GM21576 (cell line): ENCODE measurements at regions not wholly inside any gene's neighbourhood (a gene's known extent, or its start where the extent isn't known, plus 50 kb on each side); places are given as distances from the start of the nearest gene placed in this dataset.
"Not testable (repeated sequence)": the region's sequence is repeated elsewhere in the genome, so short reads cannot be mapped to it uniquely, and the experiment has no call there.

Source experiments
- ATAC-seq: cut with Tn5 transposase; IDR thresholded peaks from one replicate; pipeline ENCODE4 v1.9.1; 2021; ENCODE audit warnings: mild to moderate bottlenecking, moderate library complexity; ENCODE audit not compliant: unreplicated experiment

DNA sequence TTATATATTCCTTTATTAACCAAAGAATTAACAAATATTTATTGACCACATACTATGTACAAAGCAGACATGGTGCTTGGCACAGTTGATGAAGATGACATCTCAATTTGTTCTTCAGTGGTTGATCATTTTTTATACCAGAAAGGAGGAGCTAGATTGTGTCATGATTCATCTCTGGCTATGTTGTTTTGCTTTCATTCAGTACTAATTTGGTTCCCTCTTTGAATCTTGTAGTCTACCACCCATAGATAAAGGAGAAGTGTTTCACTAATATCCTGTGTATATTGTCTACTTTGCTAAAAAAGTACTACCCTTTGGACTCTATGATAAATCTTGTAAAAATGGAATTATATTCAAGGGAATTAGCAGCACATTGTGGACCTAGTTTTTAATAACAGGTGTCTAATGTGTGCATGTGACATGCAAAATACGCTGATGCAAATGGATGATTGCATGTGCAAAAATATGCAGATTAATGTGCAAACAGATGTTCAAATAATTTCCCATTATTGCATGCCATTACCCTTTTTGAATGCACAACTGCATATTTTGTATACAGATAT lies 313.2 kb upstream of the ZEB2 start:
- no peak for ATAC-seq

DNA sequence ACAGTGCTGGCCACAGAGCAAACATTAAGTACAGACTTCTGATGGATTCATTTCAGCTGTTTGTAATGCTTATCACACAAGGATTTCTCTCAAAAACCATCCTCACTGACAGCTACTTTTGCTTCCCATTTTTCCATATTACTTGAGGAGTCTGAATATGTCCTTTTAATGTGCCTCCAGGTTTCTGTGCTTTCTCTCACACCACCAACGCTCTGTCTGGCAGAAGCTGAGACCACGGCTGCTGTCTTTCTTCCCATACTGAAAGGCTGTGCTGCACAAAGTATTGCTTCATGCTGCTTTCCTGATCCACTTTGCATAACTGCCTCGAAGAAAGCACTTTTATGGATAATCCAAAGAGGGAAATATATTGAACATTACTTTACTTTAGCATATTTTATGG lies 312.1 kb upstream of the ZEB2 start:
- no peak for ATAC-seq

DNA sequence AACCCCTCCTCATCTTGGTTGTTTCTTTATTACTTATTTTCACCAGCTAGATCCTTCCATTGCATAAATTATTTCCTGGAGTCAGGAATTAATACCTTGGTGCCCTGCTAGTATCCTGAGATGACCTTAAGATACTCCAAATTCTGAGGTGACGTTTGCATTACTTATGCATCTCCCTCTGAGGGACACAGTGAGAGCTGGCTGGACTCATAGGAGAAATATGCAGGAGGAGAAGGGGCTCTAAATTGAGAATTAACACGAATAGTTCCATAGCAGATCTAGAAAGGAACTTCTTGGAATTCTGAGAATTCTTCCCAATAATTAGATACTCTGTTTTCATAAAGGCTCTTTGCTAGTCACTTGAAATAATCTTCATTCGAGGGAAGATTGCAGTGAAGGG lies 310.6 kb upstream of the ZEB2 start:
- no peak for ATAC-seq

DNA sequence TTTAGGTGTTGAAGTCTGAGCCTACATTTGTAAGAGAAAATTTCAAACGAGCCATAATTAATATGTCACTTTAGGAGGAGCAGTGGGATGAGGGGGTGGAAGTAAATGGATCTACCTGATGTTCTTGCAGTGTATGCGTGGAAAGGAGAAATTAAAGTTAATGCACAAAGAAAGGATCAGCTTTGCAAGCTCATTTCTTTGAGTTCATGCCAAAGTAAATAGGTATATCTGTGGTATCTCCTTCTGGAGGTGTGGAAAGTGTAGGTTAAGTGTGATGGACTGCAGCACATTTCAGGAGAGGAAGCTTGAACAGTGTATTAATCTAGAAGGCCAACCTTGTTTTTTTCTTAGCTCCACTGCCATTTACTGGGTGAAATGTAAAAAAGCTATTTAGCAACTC lies 307.5 kb upstream of the ZEB2 start:
- ATAC-seq: no peak

DNA sequence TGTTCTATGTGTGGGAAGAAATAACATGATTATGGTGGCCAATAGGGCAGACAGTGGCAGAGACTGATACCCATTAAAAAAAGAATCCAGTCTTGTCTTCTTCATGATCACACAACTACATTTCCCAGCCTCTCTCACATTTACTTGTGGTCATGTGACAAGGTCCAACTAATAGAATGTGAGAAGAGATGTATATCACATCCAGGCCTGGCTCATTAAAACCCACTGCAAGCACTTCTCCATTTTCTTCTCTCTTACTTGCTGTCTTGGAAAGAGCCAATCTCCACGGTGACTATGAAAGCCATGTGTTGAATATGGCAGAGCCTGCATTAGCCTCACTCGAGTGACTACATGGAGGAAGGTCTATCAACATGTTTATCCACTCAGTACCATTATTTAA lies 306.2 kb upstream of the ZEB2 start:
- ATAC-seq: no peak

DNA sequence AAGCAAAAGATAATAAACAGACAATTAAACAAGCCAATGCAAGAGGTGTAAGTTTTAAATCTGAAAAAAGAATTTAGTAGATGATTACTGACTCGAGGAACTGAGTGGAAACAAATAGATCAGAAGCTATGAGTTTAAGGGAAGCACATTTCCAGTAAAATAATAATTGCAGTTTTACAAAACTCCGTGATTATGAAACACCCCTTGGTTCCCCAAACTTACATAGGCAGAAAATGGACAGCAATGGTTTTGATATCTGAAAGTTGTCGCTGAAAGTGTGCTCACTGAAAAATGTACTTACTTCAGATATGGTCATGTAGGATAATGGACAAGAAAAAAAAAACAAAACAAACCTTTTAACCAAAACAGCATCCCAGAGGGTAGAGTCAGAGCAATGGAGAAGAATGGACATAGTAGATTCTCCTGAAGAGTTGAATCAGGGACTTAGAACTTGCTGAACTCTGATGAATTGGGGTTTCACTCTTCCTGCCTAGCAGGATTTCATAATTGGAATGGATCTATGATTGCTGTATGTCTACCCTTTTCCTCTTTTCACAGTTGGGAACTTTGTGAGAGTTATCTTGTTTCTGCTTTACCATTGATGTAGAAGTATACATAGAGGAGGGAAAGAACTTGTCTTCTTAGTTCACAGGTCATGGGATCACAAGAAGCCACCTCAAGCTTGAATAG lies 305.6 kb upstream of the ZEB2 start:
- ATAC-seq: no peak

DNA sequence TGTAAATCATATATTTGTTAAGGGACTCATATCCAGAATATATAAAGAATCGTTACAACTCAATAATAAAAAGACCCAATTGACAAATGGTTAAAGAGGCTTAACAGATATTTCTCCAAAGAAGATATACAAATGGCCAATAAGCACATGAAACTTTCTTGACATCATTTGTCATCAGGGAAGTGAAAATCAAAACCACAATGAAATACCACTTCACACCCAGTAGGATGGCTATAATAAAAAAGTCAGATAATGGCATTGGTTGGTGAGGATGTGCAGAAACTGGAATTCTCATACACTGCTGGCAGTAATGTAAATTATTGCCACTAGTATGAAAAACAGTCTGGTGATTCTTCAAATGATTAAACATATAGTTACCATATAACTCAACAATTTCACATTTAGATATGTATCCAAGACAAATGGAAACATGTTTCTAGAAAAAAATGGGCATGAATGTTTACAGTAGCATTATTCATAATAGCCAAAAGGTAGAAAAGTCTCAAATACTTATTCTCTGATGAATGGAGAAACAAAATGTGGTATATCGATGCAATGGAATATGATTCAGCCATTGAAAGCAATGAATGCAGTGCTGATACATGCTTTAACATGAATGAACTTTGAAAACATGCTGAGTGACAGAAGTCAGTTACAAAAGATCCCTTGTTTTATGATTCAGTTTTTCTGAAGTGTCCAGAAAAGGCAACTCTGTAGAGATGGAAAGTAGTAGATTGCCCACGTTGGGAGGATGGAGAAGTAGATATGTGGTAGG lies 304.6 kb upstream of the ZEB2 start:
- ATAC-seq: no peak

DNA sequence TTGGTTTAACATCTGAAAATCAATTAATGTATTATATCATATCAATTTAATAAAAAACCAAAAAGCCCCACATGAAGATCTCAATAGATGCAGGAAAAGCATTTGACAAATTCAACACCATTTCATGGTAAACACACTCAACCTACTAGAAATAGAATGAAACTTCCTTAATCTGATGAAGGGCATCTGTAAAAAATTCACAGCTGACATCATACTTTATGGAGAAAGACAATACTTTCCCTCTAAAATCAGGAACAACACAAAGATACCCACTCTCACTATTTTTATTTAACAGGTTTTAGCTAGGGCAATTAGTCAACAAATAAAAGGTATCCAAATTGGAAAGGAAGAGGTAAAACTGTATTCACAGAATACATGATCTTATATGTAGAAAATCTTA lies 303.0 kb upstream of the ZEB2 start:
- no peak for ATAC-seq

DNA sequence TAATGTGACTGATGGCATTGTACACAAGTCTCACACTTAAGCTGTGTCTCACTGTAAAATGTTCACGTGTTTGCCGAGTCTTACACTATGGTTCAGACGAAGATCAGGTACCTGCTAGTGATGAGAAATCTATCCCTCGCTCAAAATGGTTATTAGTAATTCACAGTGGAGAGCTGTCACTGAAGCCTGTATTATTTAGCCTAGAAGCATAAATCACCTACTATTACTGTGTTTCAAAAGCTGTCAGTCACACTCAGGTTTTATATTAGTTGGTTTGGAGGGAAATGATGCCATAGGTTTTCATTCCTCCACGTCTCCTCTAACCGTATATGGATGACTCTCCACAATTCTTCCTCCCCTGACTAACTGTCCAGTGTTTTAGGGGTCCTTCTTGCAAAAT lies 292.4 kb upstream of the ZEB2 start:
- ATAC-seq: no peak

DNA sequence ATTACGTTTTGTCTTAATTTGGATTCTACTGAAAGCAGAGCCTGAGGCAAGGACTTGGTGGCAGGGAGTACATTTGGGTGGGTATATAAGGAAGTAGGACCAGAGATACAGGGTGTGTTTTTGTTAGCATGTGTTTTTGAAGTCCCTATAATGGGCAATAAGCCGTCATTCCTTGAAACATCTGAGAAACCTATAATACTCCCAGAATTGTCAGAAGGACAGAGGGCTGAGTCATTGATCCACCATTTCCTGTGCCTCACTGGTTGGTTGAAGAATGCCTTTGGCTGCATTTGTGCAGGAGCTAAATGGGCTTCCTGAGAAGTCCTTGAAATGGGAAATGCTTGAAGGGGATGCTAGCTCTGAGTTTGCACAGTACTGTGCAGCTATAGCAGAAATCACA lies 281.8 kb upstream of the ZEB2 start:
- no peak for ATAC-seq

DNA sequence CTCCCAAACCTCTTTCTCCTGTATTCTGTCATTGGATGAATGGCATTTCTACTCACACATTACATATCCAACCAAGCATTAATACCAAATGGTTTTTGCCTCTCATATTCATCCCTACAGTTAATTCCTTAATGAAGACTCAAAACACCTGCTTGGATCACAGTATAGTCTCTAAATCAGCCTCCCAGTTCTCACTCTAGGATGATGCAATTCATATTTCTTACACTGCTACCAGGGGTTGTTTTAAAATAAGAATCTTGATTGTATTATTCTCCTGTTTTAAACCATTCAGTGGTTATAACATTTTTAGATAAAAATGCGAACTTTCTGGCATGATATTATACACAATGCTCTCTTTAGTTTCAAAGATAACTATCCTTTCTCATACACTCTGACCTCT lies 281.4 kb upstream of the ZEB2 start:
- no peak for ATAC-seq

DNA sequence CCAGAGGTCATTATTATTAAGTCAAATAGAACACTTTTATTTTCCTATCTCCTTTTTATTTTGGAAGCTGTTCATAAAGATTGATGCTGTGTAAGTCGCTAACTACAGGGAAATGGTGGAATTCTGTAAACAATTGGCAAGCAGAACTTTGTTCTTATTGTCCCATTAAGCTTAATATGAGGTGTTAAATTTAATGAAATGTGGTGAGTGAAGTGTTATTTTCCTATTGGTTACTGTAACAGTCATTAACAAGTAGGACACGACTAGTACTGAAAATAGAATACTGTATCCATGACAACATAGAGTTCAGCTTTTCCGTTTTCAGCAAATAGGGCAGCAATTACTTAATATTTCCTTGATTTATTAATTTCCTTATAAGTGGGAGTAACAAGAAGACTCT lies 279.1 kb upstream of the ZEB2 start:
- ATAC-seq: no peak

DNA sequence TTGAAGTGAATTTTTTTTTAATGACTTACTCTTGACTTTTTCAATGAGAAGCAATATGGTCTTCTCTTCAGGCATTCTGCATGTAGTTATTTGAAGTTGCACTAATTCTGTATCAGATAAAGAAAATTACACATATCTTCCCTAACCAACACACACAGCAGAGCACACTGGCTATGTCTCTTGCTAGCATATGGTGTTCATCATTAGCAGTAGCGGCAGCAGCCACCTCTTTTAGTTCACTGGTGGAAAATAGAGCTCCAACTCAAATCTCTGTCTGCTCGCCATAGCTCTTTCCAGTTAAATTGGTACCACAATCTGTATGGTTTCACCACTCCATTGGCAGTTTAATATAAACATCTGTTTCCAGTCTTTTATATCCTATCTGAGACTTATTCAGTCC lies 278.1 kb upstream of the ZEB2 start:
- no peak for ATAC-seq

DNA sequence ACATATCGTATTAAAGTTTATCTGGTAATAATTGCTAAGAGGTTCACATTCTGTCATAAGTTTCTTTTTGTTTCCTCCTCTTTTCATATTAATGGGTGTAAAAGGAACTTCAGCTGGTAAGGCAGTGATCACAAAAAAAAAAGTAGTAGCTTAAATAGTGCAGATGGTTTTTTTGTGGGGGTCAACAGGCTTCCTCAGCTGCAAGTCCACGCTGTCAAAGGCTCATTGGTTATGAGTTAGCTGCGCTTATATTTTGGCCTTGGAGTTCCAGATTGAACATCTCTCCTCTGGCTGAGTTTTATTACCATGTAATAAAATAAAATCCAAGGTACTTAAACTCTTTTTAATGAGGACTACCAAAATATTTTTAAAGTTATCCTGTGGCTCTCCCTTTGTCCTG lies 277.0 kb upstream of the ZEB2 start:
- no peak for ATAC-seq

DNA sequence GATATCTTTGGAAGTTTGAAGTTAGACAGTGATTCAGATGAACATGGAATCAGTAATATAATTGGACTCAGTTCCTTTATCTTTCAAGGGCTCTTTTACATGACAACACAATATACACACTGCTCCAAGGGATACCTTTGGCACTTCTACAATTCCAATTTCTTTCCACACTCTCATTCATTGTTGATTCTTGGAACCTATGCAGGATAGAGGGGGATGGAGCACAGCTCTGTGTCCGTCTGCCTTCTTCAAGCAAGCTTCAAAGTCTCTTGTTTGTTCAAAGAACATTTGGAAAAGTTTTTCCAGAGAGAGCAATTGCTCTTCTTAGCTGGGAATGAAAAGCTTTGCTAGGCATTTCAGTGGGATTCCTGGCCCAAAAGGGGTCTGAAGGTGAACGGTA lies 276.2 kb upstream of the ZEB2 start:
- ATAC-seq: no peak

DNA sequence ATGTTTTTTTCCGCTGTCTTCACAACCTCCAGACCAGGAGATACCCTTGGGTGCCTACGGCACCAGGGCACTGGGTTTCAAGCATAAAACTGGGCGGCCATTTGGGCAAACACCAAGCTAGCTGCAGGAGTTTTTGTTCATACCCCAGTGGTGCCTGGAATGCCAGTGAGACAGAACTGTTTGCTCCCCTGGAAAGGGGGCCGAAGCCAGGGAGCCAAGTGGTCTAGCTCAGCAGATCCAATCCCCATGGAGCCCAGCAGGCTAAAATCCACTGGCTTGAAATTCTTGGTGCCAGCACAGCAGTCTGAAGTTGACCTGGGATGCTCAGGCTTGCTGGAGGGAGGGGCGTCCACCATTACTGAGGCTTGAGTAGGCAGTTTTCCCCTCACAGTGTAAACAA lies 265.3 kb upstream of the ZEB2 start:
- no peak for ATAC-seq

DNA sequence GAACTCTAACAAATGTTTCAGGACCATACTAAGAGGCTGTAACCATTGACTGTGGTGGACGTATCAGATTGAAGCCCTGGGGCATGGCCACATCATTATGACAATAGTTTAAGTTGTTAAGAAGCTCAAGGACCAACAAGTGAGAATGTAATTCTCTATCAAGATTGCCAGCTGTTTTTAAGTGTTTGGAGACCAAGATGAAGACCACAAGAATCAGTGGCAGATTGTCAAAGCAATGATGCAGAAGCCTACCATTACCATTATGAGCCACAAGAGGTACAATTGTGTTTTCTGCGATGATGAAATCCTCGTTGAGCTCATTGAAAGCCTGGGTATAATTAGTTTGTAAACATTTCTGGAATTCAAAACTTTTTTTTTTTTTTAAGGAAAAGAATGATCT lies 261.1 kb upstream of the ZEB2 start:
- no peak for ATAC-seq

DNA sequence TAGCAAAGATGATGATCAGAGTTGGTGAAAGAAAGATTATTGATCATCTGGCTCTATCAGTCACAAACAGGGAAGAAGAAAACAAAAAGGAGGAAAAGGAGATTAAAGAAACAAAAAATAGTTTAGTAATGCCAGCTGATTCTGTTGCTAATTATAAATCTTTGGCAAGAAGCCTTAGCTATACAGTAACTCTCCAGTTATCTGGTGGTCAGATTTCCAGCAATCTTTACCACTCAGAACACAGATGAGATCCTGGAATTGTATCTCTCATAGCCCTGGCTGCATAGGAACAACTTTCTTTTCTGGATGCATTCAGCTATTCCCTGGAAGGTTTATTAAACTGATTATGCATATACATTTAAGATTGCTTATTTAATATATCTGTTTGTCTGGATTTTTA lies 256.8 kb upstream of the ZEB2 start:
- no peak for ATAC-seq

DNA sequence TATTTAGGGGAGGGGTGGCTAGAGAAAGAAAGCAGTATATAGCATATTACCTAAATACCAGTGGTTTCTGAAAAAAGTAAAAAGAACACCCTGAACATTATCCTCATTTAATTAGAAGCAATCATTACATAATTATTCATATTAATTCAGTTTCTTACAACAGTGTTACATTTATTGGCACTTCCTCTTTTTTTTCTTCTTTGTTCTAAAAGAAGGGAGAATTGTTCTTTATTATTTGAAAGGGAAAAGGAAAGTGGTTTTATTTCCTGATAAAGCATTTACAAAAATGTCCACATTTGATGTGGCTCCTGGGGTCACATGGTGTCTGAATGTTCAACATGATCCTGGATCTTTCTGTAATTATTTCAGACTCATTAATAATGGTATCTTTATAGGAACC lies 254.9 kb upstream of the ZEB2 start:
- ATAC-seq: no peak

DNA sequence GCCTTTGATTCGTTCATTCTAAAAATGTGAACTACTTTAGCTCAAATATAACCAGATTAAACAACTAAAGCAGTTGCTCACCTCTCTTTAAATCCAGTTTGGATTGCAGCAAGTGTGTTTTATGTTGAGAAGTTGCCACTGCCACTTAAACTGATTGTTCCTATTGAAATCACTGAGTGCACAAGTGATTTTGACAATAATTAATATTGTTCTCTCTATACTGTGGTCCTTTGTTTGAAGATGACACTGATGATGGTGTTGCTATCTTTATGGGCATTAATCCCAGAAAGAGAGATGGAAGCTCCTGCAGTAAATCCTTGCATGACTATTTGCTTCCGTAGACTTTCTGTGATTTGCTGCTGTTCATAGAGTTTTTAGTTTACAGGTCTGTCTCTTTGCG lies 251.4 kb upstream of the ZEB2 start:
- ATAC-seq: no peak

DNA sequence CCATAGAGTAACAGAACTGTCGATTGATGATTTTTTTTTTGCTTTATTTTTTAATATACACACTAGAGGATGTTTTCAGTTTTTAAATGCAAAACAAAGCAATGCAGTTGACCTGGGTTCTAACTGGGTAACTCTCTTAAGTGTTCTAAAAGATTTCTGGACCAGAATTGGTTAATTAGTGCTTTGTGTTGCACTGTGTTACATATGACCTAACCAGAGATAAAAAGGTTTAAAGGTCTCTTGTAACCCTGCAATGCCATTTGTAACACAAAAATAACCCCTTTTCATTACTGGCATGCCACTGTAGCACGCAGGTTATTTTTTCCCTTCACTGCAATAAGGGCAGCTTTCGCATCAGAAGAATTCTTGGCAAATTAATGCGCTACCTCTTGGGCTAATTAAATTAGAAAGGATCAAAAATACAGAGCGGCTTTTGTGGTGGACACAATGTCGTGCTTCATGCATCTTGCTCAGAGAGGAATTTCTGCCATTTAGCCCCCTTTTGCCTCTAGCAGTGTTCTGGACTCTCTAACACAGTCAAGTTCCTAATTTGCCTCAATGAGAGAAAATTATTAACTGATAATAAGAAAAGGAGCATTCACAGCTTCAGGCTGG lies 250.8 kb upstream of the ZEB2 start:
- ATAC-seq: no peak

DNA sequence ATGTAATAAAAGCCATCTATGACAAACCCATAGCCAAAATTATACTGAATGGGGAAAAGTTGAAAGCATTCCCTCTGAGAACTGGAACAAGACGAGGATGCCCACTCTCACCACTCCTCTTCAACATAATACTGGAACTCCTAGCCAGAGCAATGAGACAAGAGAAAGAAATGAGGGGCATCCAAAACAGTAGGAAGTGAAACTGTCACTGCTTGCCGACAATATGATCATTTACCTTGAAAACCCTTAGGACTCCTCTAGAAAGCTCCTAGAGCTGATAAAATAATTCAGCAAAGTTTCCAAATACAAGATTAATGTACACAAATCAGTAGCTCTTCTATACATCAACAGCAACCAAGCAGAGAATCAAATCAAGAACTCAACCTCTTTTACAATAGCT lies 241.0 kb upstream of the ZEB2 start:
- ATAC-seq: not testable (repeated sequence)
